ENCODE measurements at regions not wholly inside any gene's neighbourhood (a gene's known extent, or its start where the extent isn't known, plus 50 kb on each side); places are given as distances from the start of the nearest gene placed in this dataset.
"Not testable (repeated sequence)": the region's sequence is repeated elsewhere in the genome, so short reads cannot be mapped to it uniquely, and the experiment has no call there.

DNA sequence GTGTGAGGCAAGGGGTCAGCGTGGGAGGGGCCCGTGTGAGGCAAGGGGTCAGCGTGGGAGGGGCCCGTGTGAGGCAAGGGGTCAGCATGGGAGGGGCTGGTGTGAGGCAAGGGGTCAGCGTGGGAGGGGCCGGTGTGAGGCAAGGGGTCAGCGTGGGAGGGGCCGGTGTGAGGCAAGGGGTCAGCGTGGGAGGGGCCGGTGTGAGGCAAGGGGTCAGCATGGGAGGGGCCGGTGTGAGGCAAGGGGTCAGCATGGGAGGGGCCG is 119.2 kb downstream of the SEPTIN14 start:
- not testable (repeated sequence) for DNase-seq (ENCODE audit: low read depth in 6 of 9, low spot score in 9 of 9); H3K36me3 ChIP-seq (ENCODE audit: control insufficient read depth in 2 of 2, insufficient read depth in 2 of 2, low read length in 1 of 2); H3K27ac ChIP-seq (ENCODE audit: low read depth in 1 of 2, low read length in 1 of 2); H3K4me1 ChIP-seq (ENCODE audit: control insufficient read depth in 2 of 2, insufficient read depth in 2 of 2, low read length in 2 of 2); H3K4me3 ChIP-seq (ENCODE audit: low read length in 2 of 2); H3K9me3 ChIP-seq (ENCODE audit: control insufficient read depth in 2 of 2, insufficient read depth in 1 of 2, low read length in 1 of 2); H3K27me3 ChIP-seq (ENCODE audit: control insufficient read depth in 2 of 2, insufficient read depth in 1 of 2, low read length in 1 of 2)
- 95% methylated on average over 12 of the region's 12 CpGs for WGBS

DNA sequence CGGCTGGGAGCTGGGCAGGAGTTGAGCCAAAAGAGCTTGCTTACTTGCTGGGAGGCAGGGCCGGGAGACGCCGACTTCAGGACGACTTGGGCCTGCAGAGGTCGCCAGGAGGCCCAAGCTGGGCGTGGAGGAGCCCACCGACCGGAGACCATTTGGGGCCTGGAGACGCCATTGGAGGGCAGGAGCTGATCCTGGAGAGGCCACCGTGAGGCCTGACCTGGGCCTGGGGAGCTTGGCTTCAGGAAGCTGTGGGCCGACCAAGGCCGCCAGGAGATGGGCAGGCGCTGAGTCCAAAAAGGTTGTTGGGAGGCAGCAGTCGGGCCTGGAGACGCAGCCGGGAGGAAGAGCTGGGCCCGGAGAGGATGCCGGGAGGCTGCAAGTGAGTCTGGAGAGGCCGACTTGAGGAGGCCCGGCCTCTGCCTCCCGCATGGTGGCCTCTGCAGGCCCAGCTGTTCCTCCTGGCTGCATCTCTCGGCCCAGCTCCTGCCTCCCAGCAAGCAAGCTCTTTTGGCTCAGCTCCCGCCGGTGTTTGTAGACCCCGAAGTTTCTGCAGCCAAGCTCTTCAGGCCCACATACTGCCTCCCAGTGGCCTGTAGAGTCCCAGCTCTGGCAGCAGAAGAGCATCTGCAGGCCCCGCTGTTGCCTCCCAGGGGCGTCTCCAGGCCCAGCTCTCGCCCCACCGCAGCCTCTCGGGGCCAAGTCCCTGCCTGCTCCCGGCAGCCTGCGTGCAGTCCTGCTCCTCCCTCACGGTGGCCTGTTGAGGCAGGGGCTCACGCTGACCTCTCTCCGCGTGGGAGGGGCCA is 119.7 kb downstream of the SEPTIN14 start:
- H3K4me1 ChIP-seq (ENCODE audit: control insufficient read depth in 2 of 2, insufficient read depth in 2 of 2, low read length in 2 of 2); H3K36me3 ChIP-seq (ENCODE audit: control insufficient read depth in 2 of 2, insufficient read depth in 2 of 2, low read length in 1 of 2); H3K4me3 ChIP-seq (ENCODE audit: low read length in 2 of 2); H3K27me3 ChIP-seq (ENCODE audit: control insufficient read depth in 2 of 2, insufficient read depth in 1 of 2, low read length in 1 of 2); H3K9me3 ChIP-seq (ENCODE audit: control insufficient read depth in 2 of 2, insufficient read depth in 1 of 2, low read length in 1 of 2); H3K27ac ChIP-seq (ENCODE audit: low read depth in 1 of 2, low read length in 1 of 2); DNase-seq (ENCODE audit: low read depth in 6 of 9, low spot score in 9 of 9): not testable (repeated sequence)
- WGBS = 98% methylated on average over 37 of the region's 37 CpGs

DNA sequence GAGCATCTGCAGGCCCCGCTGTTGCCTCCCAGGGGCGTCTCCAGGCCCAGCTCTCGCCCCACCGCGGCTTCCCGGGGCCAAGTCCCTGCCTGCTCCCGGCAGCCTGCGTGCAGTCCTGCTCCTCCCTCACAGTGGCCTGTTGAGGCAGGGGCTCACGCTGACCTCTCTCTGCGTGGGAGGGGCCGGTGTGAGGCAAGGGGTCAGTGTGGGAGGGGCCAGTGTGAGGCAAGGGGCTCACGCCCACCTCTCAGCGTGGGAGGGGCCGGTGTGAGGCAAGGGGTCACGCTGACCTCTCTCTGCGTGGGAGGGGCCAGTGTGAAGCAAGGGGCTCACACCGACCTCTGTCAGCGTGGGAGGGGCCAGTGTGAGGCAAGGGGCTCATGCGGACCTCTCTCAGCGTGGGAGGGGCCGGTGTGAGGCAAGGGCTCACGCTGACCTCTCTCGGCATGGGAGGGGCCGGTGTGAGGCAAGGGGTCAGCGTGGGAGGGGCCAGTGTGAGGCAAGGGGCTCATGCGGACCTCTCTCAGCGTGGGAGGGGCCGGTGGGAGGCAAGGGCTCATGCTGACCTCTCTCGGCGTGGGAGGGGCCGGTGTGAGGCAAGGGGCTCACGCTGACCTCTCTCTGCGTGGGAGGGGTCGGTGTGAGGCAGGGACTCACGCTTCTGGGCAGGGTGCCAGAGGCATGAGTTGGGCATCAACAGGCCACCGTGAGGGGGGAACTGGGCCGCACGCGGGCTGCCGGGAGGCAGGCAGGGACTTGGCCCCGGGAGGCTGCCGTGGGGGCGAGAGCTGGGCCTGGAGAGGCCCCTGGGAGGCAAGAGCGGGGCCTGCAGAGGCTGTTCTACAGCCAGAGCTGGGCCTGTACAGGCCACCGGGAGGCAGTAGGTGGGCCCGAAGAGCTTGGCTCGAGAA is 120.6 kb downstream of the SEPTIN14 start:
- not testable (repeated sequence) for H3K4me1 ChIP-seq (ENCODE audit: control insufficient read depth in 2 of 2, insufficient read depth in 2 of 2, low read length in 2 of 2); H3K9me3 ChIP-seq (ENCODE audit: control insufficient read depth in 2 of 2, insufficient read depth in 1 of 2, low read length in 1 of 2); DNase-seq (ENCODE audit: low read depth in 6 of 9, low spot score in 9 of 9); H3K4me3 ChIP-seq (ENCODE audit: low read length in 2 of 2); H3K27me3 ChIP-seq (ENCODE audit: control insufficient read depth in 2 of 2, insufficient read depth in 1 of 2, low read length in 1 of 2); H3K36me3 ChIP-seq (ENCODE audit: control insufficient read depth in 2 of 2, insufficient read depth in 2 of 2, low read length in 1 of 2); H3K27ac ChIP-seq (ENCODE audit: low read depth in 1 of 2, low read length in 1 of 2)
- 95% methylated on average over 47 of the region's 47 CpGs for WGBS

DNA sequence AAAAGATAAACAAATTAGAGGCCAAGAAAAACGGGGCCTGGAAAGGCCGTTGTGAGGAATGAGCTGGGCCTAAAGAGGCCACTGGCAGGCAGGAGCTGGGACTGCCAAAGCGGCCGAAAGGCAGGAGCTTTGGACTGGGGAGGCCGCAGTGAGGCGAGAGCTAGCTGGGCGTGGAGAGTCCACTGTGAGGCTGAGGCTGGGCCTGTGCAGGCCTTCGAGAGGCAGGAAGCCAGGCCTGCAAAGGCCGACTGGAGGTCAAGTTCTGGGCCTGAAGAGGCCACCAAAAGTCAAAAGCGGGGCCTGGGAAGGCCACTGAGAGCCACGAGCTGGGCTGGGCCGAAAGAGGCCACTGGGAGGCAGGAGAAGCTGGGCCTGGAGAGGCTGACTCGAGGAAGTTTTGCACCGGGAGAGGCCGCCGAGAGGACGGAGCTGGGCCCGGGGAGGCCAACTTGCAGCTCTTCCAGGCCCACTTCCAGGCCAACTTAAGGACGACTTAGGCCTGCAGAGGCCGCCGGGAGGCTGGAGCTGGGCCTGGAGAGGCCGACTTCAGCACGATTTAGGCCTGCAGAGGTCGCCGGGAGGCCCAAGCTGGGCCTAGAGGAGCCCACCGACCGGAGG is 121.8 kb downstream of the SEPTIN14 start:
- not testable (repeated sequence) for H3K4me3 ChIP-seq (ENCODE audit: low read length in 2 of 2); DNase-seq (ENCODE audit: low read depth in 6 of 9, low spot score in 9 of 9); H3K4me1 ChIP-seq (ENCODE audit: control insufficient read depth in 2 of 2, insufficient read depth in 2 of 2, low read length in 2 of 2); H3K27ac ChIP-seq (ENCODE audit: low read depth in 1 of 2, low read length in 1 of 2); H3K27me3 ChIP-seq (ENCODE audit: control insufficient read depth in 2 of 2, insufficient read depth in 1 of 2, low read length in 1 of 2); H3K9me3 ChIP-seq (ENCODE audit: control insufficient read depth in 2 of 2, insufficient read depth in 1 of 2, low read length in 1 of 2); H3K36me3 ChIP-seq (ENCODE audit: control insufficient read depth in 2 of 2, insufficient read depth in 2 of 2, low read length in 1 of 2)
- 97% methylated on average over 27 of the region's 27 CpGs for WGBS

DNA sequence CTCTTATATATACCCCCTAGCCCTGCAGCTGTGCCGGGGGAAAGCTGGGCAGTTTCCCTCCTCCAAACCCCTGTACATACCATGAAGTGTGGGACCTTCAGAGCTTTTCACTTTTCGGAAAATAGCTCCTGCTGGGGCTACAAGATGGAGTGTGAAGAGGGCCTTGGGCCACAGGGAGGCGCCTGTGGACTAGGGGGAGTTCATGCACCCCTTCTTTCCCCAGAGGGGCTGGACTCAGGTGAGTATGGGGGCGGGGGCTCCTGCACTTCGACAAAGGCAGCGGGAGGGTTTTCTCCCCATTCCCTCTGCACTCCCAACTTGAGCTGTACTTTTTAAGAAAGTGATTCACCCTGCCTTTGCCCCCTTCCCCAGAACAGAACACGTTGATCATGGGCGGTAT is 122.5 kb downstream of the SEPTIN14 start:
- not testable (repeated sequence) for H3K4me3 ChIP-seq (ENCODE audit: low read length in 2 of 2); H3K36me3 ChIP-seq (ENCODE audit: control insufficient read depth in 2 of 2, insufficient read depth in 2 of 2, low read length in 1 of 2); H3K9me3 ChIP-seq (ENCODE audit: control insufficient read depth in 2 of 2, insufficient read depth in 1 of 2, low read length in 1 of 2); DNase-seq (ENCODE audit: low read depth in 6 of 9, low spot score in 9 of 9); H3K27ac ChIP-seq (ENCODE audit: low read depth in 1 of 2, low read length in 1 of 2); H3K27me3 ChIP-seq (ENCODE audit: control insufficient read depth in 2 of 2, insufficient read depth in 1 of 2, low read length in 1 of 2); H3K4me1 ChIP-seq (ENCODE audit: control insufficient read depth in 2 of 2, insufficient read depth in 2 of 2, low read length in 2 of 2)
- 94% methylated on average over 7 of the region's 8 CpGs for WGBS

DNA sequence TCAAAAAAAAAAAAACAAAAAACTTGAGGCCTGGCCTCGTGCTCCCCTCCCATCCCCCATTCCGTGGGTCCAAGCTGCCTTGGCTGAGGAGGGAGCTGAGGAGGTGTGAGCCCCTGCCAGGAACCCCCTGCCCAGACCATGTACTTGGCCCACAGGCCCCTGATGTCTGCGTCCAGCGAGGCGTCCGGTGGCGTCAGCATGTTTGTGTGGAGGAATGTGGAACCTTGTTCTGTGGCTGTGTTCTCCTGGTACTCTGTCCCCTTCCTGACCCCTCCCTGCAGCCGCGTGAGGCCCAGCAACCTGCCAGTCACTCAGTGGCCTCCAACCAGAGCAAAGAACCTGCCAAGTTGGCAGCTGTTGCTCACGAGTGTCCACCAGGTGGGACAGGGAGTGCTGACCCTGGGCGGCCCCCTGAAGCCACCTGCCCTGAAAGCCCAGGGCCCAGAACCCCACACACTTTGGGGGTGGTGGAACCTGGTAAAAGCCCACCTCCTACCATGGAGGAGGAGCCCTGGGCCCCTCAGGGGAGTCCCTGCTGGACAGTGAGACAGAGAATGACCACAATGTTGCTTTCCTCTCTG is 125.8 kb downstream of the SEPTIN14 start:
- WGBS = 86% methylated on average over 11 of the region's 11 CpGs
- H3K27ac ChIP-seq (ENCODE audit: low read depth in 1 of 2, low read length in 1 of 2); H3K36me3 ChIP-seq (ENCODE audit: control insufficient read depth in 2 of 2, insufficient read depth in 2 of 2, low read length in 1 of 2); H3K4me1 ChIP-seq (ENCODE audit: control insufficient read depth in 2 of 2, insufficient read depth in 2 of 2, low read length in 2 of 2); H3K9me3 ChIP-seq (ENCODE audit: control insufficient read depth in 2 of 2, insufficient read depth in 1 of 2, low read length in 1 of 2); H3K4me3 ChIP-seq (ENCODE audit: low read length in 2 of 2); H3K27me3 ChIP-seq (ENCODE audit: control insufficient read depth in 2 of 2, insufficient read depth in 1 of 2, low read length in 1 of 2); DNase-seq (ENCODE audit: low read depth in 6 of 9, low spot score in 9 of 9): not testable (repeated sequence)

DNA sequence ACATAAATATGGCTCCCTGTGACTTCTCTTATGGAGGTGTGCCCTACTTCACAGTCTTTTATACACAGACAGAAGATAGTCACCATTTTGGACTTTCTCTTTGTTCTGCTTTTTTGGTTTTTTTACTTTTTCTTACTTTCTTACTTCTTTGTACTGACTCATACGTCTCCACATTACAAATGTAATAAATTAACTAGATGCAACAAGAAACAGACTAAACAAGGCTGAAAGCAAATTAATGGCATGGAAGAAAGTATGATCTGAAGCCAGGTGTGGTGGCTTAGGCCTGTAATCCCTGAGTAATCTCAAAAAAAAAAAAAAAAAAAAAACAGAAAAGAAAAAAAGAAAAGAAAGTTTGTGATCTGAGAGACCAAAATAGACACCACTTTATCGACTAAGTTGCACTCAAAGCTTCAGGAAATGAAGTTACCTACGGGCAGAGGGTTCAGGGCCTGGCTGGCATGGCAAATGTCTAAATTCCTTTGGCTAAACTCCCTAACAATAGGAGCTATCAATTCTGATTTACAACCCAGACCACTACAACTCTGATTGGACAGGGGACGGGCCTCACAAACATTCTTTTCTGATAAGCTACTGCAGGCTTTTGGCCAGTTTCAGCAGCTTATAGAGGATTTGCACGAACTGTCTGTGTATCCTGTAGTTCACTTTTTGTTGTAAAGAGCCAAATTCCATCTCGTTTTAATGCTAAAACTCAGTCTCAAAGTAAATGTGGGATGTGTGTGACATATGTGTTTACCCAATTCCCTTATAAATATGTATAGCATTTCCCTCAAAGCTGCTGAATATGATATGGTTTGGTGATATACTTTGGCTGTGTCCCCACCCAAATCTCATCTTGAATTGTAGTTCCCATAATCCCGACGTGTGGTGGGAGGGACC is 129.1 kb downstream of the SEPTIN14 start:
- no peaks in the 10 kb centered on the region for H3K36me3 ChIP-seq (ENCODE audit: control insufficient read depth in 2 of 2, insufficient read depth in 2 of 2, low read length in 1 of 2)
- DNase-seq (ENCODE audit: low read depth in 6 of 9, low spot score in 9 of 9) = no peak
- no peak overlapping the region for H3K4me3 ChIP-seq (ENCODE audit: low read length in 2 of 2)
- H3K27me3 ChIP-seq (ENCODE audit: control insufficient read depth in 2 of 2, insufficient read depth in 1 of 2, low read length in 1 of 2) = no peaks in the 10 kb centered on the region
- H3K27ac ChIP-seq (ENCODE audit: low read depth in 1 of 2, low read length in 1 of 2) = no peak overlapping the region
- 83% methylated on average over 8 of the region's 8 CpGs for WGBS
- no peaks in the 10 kb centered on the region for H3K9me3 ChIP-seq (ENCODE audit: control insufficient read depth in 2 of 2, insufficient read depth in 1 of 2, low read length in 1 of 2)
- H3K4me1 ChIP-seq (ENCODE audit: control insufficient read depth in 2 of 2, insufficient read depth in 2 of 2, low read length in 2 of 2) = no peaks in the 10 kb centered on the region

DNA sequence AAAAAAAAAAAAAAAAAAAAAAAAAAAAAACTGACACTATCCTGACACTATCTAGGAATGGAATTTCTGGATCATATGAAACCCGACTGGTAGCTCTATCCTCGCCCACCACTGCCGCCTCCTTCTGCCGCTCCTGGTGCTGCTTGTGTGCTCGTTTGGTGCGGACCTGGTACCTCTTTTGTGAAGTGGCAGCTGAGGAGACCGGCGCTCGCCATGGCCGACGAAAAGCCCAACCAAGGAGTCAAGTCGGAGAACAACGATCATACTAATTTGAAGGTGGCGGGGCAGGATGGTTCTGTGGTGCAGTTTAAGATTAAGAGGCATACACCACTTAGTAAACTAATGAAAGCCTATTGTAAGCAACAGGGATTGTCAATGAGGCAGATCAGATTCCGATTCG is 130.6 kb downstream of the SEPTIN14 start:
- no peaks in the 10 kb centered on the region for H3K27me3 ChIP-seq (ENCODE audit: control insufficient read depth in 2 of 2, insufficient read depth in 1 of 2, low read length in 1 of 2)
- H3K4me3 ChIP-seq (ENCODE audit: low read length in 2 of 2) = no peak overlapping the region
- H3K9me3 ChIP-seq (ENCODE audit: control insufficient read depth in 2 of 2, insufficient read depth in 1 of 2, low read length in 1 of 2) = no peaks in the 10 kb centered on the region
- no peak for DNase-seq (ENCODE audit: low read depth in 6 of 9, low spot score in 9 of 9)
- H3K27ac ChIP-seq (ENCODE audit: low read depth in 1 of 2, low read length in 1 of 2) = no peak overlapping the region
- H3K4me1 ChIP-seq (ENCODE audit: control insufficient read depth in 2 of 2, insufficient read depth in 2 of 2, low read length in 2 of 2) = no peaks in the 10 kb centered on the region
- H3K36me3 ChIP-seq (ENCODE audit: control insufficient read depth in 2 of 2, insufficient read depth in 2 of 2, low read length in 1 of 2) = no peaks in the 10 kb centered on the region
- 98% methylated on average over 16 of the region's 16 CpGs for WGBS

Data from thymus (tissue), 11 donors.